Neural progenitor cell (in vitro differentiated cells): ENCODE measurements at regions not wholly inside any gene's neighbourhood (a gene's known extent, or its start where the extent isn't known, plus 50 kb on each side); places are given as distances from the start of the nearest gene placed in this dataset.

Experiments
- DNase-seq: peaks from one replicate; pipeline ENCODE4 v3.0.0-alpha.2; 2016; ENCODE audit warnings: low spot score
- H2AFZ ChIP-seq: fragments of 200-600 bp; sonication (generic); replicated peaks from 2 replicates; pipeline ENCODE4 v1.6.1; 2016; ENCODE audit warnings: antibody characterized with exemption
- H3F3A ChIP-seq: fragments of 200-600 bp; sonication (generic); 2 replicates; pipeline ENCODE4 v1.6.1; 2016; ENCODE audit warnings: antibody characterized with exemption, low read depth
- H3K27ac ChIP-seq: fragments of 200-600 bp; sonication (generic); 2 replicates; pipeline ENCODE4 v1.5.1; 2016; ENCODE audit warnings: mild to moderate bottlenecking
- H3K27me3 ChIP-seq: fragments of 200-600 bp; sonication (generic); 2 replicates; pipeline ENCODE4 v1.6.1; 2016; ENCODE audit warnings: mild to moderate bottlenecking, moderate library complexity
- H3K36me3 ChIP-seq: fragments of 200-600 bp; sonication (generic); 2 replicates; pipeline ENCODE4 v1.5.1; 2016
- H3K4me1 ChIP-seq: fragments of 200-600 bp; sonication (generic); 2 replicates; pipeline ENCODE4 v1.6.1; 2016; ENCODE audit warnings: mixed run types
- H3K4me2 ChIP-seq: fragments of 200-600 bp; sonication (generic); 2 replicates; pipeline ENCODE4 v1.6.1; 2016
- H3K4me3 ChIP-seq: fragments of 200-600 bp; sonication (generic); 2 replicates; pipeline ENCODE4 v1.5.1; 2016
- H3K79me2 ChIP-seq: fragments of 200-600 bp; sonication (generic); 2 replicates; pipeline ENCODE4 v1.6.1; 2016; ENCODE audit warnings: low read depth
- H3K9ac ChIP-seq: fragments of 200-600 bp; sonication (generic); 2 replicates; pipeline ENCODE4 v1.6.1; 2016
- H3K9me3 ChIP-seq: fragments of 200-600 bp; sonication (generic); 2 replicates; pipeline ENCODE4 v1.5.1; 2016; ENCODE audit warnings: low read depth
- H4K20me1 ChIP-seq: fragments of 200-600 bp; sonication (generic); 2 replicates; pipeline ENCODE4 v1.6.1; 2016; ENCODE audit warnings: low read depth
- H3K27ac Mint-ChIP-seq: 3 replicates; pipeline ENCODE4 v1.8.0; 2021; ENCODE audit warnings: mixed read lengths
- H3K27me3 Mint-ChIP-seq: 2 replicates; pipeline ENCODE4 v1.8.0; 2022; ENCODE audit warnings: low read depth, mild to moderate bottlenecking, inconsistent platforms, moderate library complexity, mixed read lengths; ENCODE audit not compliant: insufficient read depth
- H3K36me3 Mint-ChIP-seq: 3 replicates; pipeline ENCODE4 v1.8.0; 2021; ENCODE audit warnings: mixed read lengths
- H3K4me1 Mint-ChIP-seq: 3 replicates; pipeline ENCODE4 v1.8.0; 2021; ENCODE audit warnings: mixed read lengths
- H3K4me3 Mint-ChIP-seq: 3 replicates; pipeline ENCODE4 v1.8.0; 2021; ENCODE audit warnings: mild to moderate bottlenecking, moderate library complexity, mixed read lengths
- H3K9me3 Mint-ChIP-seq: 3 replicates; pipeline ENCODE4 v1.8.0; 2020; ENCODE audit warnings: mixed read lengths
- EZH2 ChIP-seq: fragments of 200-600 bp; sonication (generic); IDR thresholded peaks from 2 replicates; pipeline ENCODE4 v1.6.1; 2017; ENCODE audit warnings: antibody characterized with exemption, mild to moderate bottlenecking, moderate library complexity
- EZH2phosphoT487 ChIP-seq: fragments of 200-600 bp; sonication (generic); IDR thresholded peaks from 2 replicates; pipeline ENCODE4 v1.6.1; 2017; ENCODE audit warnings: antibody characterized with exemption
- TF ChIP-seq, protein P1 (sequence below): fragments of 200-600 bp; sonication (generic); IDR thresholded peaks from 2 replicates; pipeline ENCODE4 v1.5.1; 2017; ENCODE audit warnings: antibody characterized with exemption, mild to moderate bottlenecking

DNA sequence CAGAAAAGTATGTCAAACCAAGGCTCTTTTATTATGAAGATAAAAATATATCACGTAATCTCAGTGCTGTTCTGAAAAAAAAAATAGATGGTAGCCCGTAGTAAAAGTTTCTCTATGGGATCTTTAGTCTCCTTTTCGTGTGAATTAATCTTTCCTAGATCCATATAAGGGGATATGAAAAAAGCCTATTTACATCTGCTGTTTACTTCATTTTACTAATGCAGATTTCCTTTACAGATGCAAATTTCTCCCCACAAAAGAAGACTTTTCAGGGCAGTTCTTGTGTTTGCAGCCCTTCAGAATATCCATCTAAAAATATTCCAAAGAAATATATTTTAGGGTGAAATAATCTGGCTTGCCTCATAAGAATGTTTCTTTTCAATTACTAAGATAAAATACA is 1291.7 kb downstream of the ROBO1 start:
- H3K36me3 Mint-ChIP-seq = no peaks in the 10 kb centered on the region
- Histone ChIP-seq H4K20me1 (no peaks in the 10 kb centered on the region), H3F3A (no peaks in the 10 kb centered on the region), H3K27ac (no peak overlapping the region), H3K4me2 (no peak overlapping the region), H3K36me3 (no peaks in the 10 kb centered on the region), H3K4me3 (no peak overlapping the region), H3K79me2 (no peaks in the 10 kb centered on the region), H3K9ac (no peak overlapping the region), H3K27me3 (no peaks in the 10 kb centered on the region), H3K4me1 (no peaks in the 10 kb centered on the region), H2AFZ (no peak overlapping the region), H3K9me3 (no peaks in the 10 kb centered on the region)
- H3K4me1 Mint-ChIP-seq = no peaks in the 10 kb centered on the region
- TF ChIP-seq, protein P1, sequence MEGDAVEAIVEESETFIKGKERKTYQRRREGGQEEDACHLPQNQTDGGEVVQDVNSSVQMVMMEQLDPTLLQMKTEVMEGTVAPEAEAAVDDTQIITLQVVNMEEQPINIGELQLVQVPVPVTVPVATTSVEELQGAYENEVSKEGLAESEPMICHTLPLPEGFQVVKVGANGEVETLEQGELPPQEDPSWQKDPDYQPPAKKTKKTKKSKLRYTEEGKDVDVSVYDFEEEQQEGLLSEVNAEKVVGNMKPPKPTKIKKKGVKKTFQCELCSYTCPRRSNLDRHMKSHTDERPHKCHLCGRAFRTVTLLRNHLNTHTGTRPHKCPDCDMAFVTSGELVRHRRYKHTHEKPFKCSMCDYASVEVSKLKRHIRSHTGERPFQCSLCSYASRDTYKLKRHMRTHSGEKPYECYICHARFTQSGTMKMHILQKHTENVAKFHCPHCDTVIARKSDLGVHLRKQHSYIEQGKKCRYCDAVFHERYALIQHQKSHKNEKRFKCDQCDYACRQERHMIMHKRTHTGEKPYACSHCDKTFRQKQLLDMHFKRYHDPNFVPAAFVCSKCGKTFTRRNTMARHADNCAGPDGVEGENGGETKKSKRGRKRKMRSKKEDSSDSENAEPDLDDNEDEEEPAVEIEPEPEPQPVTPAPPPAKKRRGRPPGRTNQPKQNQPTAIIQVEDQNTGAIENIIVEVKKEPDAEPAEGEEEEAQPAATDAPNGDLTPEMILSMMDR = no peak
- TF ChIP-seq EZH2phosphoT487 (no peak), EZH2 (no peak)
- H3K4me3 Mint-ChIP-seq = no peak overlapping the region
- H3K27me3 Mint-ChIP-seq = peaks cover 2% of the 10 kb centered on the region
- H3K27ac Mint-ChIP-seq = no peak overlapping the region
- peaks cover 17% of the 10 kb centered on the region for H3K9me3 Mint-ChIP-seq
- no peak for DNase-seq

DNA sequence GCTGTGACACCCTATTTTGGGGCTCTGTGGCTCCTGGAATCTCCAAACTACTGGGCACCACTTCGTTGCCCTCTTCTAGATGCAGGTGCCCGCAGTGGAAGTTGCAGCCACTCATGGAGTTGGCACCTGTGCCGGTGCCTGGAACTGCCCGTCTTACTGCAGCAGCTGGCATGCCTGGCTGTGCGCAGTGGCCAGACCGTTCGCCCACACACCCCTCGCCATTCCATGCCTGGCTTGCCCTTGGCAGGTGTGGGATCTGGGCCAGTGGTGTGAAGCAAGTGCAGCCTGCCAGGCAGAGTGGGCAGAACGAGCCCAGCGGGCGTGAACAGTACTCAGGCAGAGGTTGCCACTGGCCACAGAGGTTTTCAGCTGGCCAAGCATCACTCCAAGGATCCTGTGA is 1286.7 kb downstream of the ROBO1 start:
- no peak overlapping the region for H3K27ac ChIP-seq
- no peaks in the 10 kb centered on the region for H3K79me2 ChIP-seq
- no peaks in the 10 kb centered on the region for H3K4me1 ChIP-seq
- H3K9me3 Mint-ChIP-seq = peaks cover 1% of the 10 kb centered on the region
- TF ChIP-seq EZH2phosphoT487 (no peak), EZH2 (no peak)
- TF ChIP-seq, protein P1 = no peak
- no peak overlapping the region for H3K4me2 ChIP-seq
- no peaks in the 10 kb centered on the region for H3F3A ChIP-seq
- no peaks in the 10 kb centered on the region for H3K4me1 Mint-ChIP-seq
- no peaks in the 10 kb centered on the region for H3K27me3 Mint-ChIP-seq
- no peak for DNase-seq
- no peak overlapping the region for H3K4me3 Mint-ChIP-seq
- H3K4me3 ChIP-seq = no peak overlapping the region
- H3K9me3 ChIP-seq = no peaks in the 10 kb centered on the region
- no peak overlapping the region for H2AFZ ChIP-seq
- no peaks in the 10 kb centered on the region for H3K36me3 Mint-ChIP-seq
- H3K27me3 ChIP-seq = no peaks in the 10 kb centered on the region
- H3K36me3 ChIP-seq = no peaks in the 10 kb centered on the region
- no peak overlapping the region for H3K9ac ChIP-seq
- no peak overlapping the region for H3K27ac Mint-ChIP-seq
- H4K20me1 ChIP-seq = no peaks in the 10 kb centered on the region

DNA sequence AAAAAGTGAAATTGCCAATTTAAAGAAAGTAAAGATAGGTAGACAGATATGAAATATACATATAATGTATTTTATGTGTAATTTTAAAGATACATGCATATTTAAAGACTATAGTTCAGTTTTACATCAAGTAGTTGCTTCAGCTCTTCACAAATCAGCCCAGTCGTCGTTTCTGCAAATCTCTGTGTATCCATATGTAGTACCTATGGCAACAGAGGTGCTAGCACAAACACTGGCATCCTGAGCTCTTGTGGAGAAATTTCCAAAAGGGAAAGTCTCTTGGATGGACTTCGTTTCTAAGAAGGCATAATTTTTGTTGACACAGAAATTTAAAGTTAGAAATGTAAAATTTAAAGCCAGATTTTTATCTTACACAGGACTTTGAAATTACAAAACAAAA is 1284.7 kb downstream of the ROBO1 start:
- no peak for DNase-seq
- TF ChIP-seq EZH2 (no peak), EZH2phosphoT487 (no peak)
- TF ChIP-seq, protein P1 = no peak
- H3K4me1 ChIP-seq = no peaks in the 10 kb centered on the region
- H3K36me3 ChIP-seq = no peaks in the 10 kb centered on the region
- H3K27me3 ChIP-seq = no peaks in the 10 kb centered on the region
- H2AFZ ChIP-seq = no peak overlapping the region
- Mint-ChIP-seq H3K4me1 (no peaks in the 10 kb centered on the region), H3K36me3 (no peaks in the 10 kb centered on the region), H3K9me3 (peaks cover 9% of the 10 kb centered on the region), H3K27ac (no peak overlapping the region), H3K27me3 (no peaks in the 10 kb centered on the region), H3K4me3 (no peak overlapping the region)
- no peak overlapping the region for H3K27ac ChIP-seq
- no peaks in the 10 kb centered on the region for H3K9me3 ChIP-seq
- H3K4me2 ChIP-seq = no peak overlapping the region
- no peak overlapping the region for H3K4me3 ChIP-seq
- H4K20me1 ChIP-seq = no peaks in the 10 kb centered on the region
- no peaks in the 10 kb centered on the region for H3K79me2 ChIP-seq
- no peaks in the 10 kb centered on the region for H3F3A ChIP-seq
- no peak overlapping the region for H3K9ac ChIP-seq
